PC-3 (cell line): ENCODE measurements at regions not wholly inside any gene's neighbourhood (a gene's known extent, or its start where the extent isn't known, plus 50 kb on each side); places are given as distances from the start of the nearest gene placed in this dataset.

Experiments
- ATAC-seq: fragments of 200-7000 bp; cut with Tn5 transposase; 2 replicates; pipeline ENCODE4 v1.9.1; 2020; ENCODE audit warnings: mild to moderate bottlenecking, moderate library complexity
- BruUV-seq: library from RNA; stranded (reverse); fragments of 400-500 nt; replicated peaks from 2 replicates; lab custom pipeline; 2021; lab: Mats Ljungman, UMichigan
- CTCF ChIA-PET: fragments of 300-600 bp; sonication (Branson Sonifier 250); formaldehyde crosslinking; loops from one replicate; lab custom pipeline; 2022; ENCODE audit warnings: antibody characterized with exemption; lab: Charles Lee
- POLR2A ChIA-PET: fragments of 300-600 bp; sonication (Branson Sonifier 250); formaldehyde crosslinking; loops from one replicate; lab custom pipeline; 2022; ENCODE audit warnings: antibody characterized with exemption; ENCODE audit not compliant: unreplicated experiment; lab: Charles Lee
- DNase-seq: peaks from one replicate; pipeline ENCODE4 v3.0.0-alpha.2; 2015
- H2AFZ ChIP-seq: fragments of 300-600 bp; sonication (generic); 2 replicates; pipeline ENCODE4 v1.6.0; 2016; ENCODE audit warnings: antibody characterized with exemption, low read length
- H3F3A ChIP-seq: fragments of 300-600 bp; sonication (generic); one replicate; pipeline ENCODE4 v1.6.0; 2017; ENCODE audit warnings: antibody characterized with exemption, low read length, control low read depth, mild to moderate bottlenecking; ENCODE audit not compliant: unreplicated experiment
- H3K27ac ChIP-seq: fragments of 300-600 bp; sonication (generic); 2 replicates; pipeline ENCODE4 v1.5.1; 2016; ENCODE audit warnings: mild to moderate bottlenecking, low read length
- H3K27me3 ChIP-seq: fragments of 300-600 bp; sonication (generic); 2 replicates; pipeline ENCODE4 v1.6.1; 2016; ENCODE audit warnings: low read length, mixed read lengths
- H3K36me3 ChIP-seq: fragments of 300-600 bp; sonication (generic); 2 replicates; pipeline ENCODE4 v1.6.1; 2016; ENCODE audit warnings: low read depth, mixed run types, low read length, mixed read lengths
- H3K4me1 ChIP-seq: fragments of 300-600 bp; sonication (generic); 2 replicates; pipeline ENCODE4 v1.5.1; 2016; ENCODE audit warnings: low read length; ENCODE audit not compliant: insufficient read depth
- H3K4me2 ChIP-seq: fragments of 300-600 bp; sonication (generic); 2 replicates; pipeline ENCODE4 v1.6.0; 2016; ENCODE audit warnings: low read length
- H3K4me3 ChIP-seq: fragments of 300-600 bp; sonication (generic); 2 replicates; pipeline ENCODE4 v1.5.1; 2016; ENCODE audit warnings: mild to moderate bottlenecking, low read length, mixed read lengths
- H3K79me2 ChIP-seq: fragments of 300-600 bp; sonication (generic); 2 replicates; pipeline ENCODE4 v1.6.1; 2017; ENCODE audit warnings: low read length, mixed read lengths
- H3K9ac ChIP-seq: fragments of 300-600 bp; sonication (generic); 2 replicates; pipeline ENCODE4 v1.6.0; 2016; ENCODE audit warnings: mild to moderate bottlenecking, low read length
- H3K9me2 ChIP-seq: fragments of 300-600 bp; sonication (generic); replicated peaks from 2 replicates; pipeline ENCODE4 v1.6.1; 2016; ENCODE audit warnings: mixed run types, low read length, mixed read lengths
- H3K9me3 ChIP-seq: fragments of 300-600 bp; sonication (generic); 2 replicates; pipeline ENCODE4 v1.6.1; 2016; ENCODE audit warnings: low read length, mixed read lengths
- H4K20me1 ChIP-seq: fragments of 300-600 bp; sonication (generic); 2 replicates; pipeline ENCODE4 v1.6.1; 2016; ENCODE audit warnings: low read length, mixed read lengths
- EZH2 ChIP-seq: fragments of 300-600 bp; sonication (generic); IDR thresholded peaks from one replicate; pipeline ENCODE4 v1.6.1; 2017; ENCODE audit warnings: antibody characterized with exemption, mild to moderate bottlenecking, low read length; ENCODE audit not compliant: unreplicated experiment
- EZH2phosphoT487 ChIP-seq: fragments of 300-600 bp; sonication (generic); IDR thresholded peaks from 2 replicates; pipeline ENCODE4 v1.6.1; 2018; ENCODE audit warnings: mild to moderate bottlenecking, antibody characterized with exemption, low read length, borderline replicate concordance
- intact Hi-C: fragments of 100-400 bp; cut with micrococcal nuclease; formaldehyde crosslinking; loops from 2 replicates; pipeline ENCODE4 v1.9.0; 2023
- TF ChIP-seq, protein P1 (sequence below): fragments of 300-600 bp; sonication (generic); conservative IDR thresholded peaks from 2 replicates; pipeline ENCODE4 v1.5.1; 2017; ENCODE audit warnings: antibody characterized with exemption, low read depth, mild to moderate bottlenecking, low read length

DNA sequence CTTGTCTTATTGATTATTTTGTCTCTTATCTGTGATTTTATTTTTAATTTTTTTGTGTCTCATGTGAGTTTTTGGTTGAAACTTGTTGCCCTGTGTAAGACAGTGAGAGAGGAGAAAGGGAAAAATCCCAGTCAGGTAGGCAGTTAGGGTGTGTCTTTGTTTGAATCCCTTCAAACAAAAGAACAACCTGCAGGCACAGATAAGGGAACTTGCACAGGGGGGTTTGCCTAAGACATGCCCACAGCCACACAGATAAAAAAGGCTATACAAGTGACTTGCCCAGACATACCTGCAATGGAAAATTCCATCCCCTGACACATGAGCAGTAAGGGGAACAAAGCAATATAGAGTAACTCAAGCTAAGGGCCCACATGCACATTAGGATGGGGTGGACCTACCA lies 127.8 kb upstream of the PLET1 start:
- no peak for TF ChIP-seq EZH2
- no peak for TF ChIP-seq EZH2phosphoT487
- TF ChIP-seq, protein P1, sequence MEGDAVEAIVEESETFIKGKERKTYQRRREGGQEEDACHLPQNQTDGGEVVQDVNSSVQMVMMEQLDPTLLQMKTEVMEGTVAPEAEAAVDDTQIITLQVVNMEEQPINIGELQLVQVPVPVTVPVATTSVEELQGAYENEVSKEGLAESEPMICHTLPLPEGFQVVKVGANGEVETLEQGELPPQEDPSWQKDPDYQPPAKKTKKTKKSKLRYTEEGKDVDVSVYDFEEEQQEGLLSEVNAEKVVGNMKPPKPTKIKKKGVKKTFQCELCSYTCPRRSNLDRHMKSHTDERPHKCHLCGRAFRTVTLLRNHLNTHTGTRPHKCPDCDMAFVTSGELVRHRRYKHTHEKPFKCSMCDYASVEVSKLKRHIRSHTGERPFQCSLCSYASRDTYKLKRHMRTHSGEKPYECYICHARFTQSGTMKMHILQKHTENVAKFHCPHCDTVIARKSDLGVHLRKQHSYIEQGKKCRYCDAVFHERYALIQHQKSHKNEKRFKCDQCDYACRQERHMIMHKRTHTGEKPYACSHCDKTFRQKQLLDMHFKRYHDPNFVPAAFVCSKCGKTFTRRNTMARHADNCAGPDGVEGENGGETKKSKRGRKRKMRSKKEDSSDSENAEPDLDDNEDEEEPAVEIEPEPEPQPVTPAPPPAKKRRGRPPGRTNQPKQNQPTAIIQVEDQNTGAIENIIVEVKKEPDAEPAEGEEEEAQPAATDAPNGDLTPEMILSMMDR, result no peak
- CTCF ChIA-PET, result no interaction called here
- H3K36me3 ChIP-seq, result no peaks in the 10 kb centered on the region
- H3K4me1 ChIP-seq, result no peaks in the 10 kb centered on the region
- no peaks in the 10 kb centered on the region for H3K9me2 ChIP-seq
- no peaks in the 10 kb centered on the region for H3F3A ChIP-seq
- H3K9me3 ChIP-seq, result no peaks in the 10 kb centered on the region
- no peak overlapping the region for H2AFZ ChIP-seq
- peaks cover 31% of the 10 kb centered on the region for H3K27me3 ChIP-seq
- H3K4me3 ChIP-seq, result no peak overlapping the region
- no TSS peak for BruUV-seq
- POLR2A ChIA-PET, result no interaction called here
- intact Hi-C loops, result no loop called here
- H3K27ac ChIP-seq, result no peak overlapping the region
- no peak for ATAC-seq
- H4K20me1 ChIP-seq, result no peaks in the 10 kb centered on the region
- no peak overlapping the region for H3K9ac ChIP-seq
- no peak overlapping the region for H3K4me2 ChIP-seq
- no peaks in the 10 kb centered on the region for H3K79me2 ChIP-seq
- DNase-seq, result no peak

DNA sequence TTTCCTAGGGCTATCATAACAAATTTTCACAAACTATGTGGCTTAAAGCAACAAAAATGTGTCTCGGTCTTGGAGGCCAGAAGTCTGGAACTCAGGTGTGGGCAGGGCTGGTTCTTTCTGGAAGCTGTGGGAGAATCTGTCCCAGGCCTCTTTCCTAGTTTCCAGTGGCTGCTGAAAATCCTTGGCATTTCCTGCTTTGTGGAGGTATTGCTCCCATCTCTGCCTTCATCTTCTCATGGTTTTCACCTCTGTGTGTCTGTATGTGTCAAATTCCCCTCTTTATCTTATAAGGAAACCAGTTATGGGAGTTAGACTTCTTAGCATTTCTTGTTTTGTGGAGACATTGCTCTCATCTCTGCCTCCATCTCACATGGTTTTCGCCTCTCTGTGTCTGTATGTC lies 130.4 kb upstream of the PLET1 start:
- Histone ChIP-seq H3K9me3 (no peaks in the 10 kb centered on the region), H3K27me3 (peaks cover 31% of the 10 kb centered on the region), H3K4me3 (no peak overlapping the region), H3K79me2 (no peaks in the 10 kb centered on the region), H3K9ac (no peak overlapping the region), H3K4me1 (no peaks in the 10 kb centered on the region), H3K4me2 (no peak overlapping the region), H3K36me3 (no peaks in the 10 kb centered on the region), H3K9me2 (no peaks in the 10 kb centered on the region), H4K20me1 (no peaks in the 10 kb centered on the region), H3K27ac (no peak overlapping the region), H3F3A (no peaks in the 10 kb centered on the region), H2AFZ (no peak overlapping the region)
- BruUV-seq, result no TSS peak
- intact Hi-C loops, result no loop called here
- POLR2A ChIA-PET, result no interaction called here
- DNase-seq (no peak), ATAC-seq (no peak)
- CTCF ChIA-PET, result no interaction called here
- TF ChIP-seq, protein P1, result no peak
- TF ChIP-seq EZH2 (no peak), EZH2phosphoT487 (no peak)

DNA sequence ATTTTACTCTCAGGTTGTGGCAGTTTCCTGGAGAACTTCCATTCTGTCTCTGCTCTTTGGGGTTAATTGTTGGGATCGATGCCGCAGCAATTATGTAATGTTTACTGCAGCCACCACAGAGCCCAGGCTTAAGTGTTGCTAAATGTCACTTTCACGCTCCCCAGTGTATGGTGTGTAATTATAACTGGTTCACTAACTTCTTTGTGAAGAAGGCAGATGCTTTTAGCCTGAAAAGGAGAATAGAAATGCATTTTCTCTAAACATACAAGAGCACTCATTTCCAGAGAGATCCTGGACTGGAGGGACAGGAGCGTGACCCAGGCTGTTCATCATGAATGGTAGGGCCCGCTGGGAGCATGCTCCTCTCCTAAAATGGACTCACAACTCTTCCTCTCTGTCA lies 132.2 kb upstream of the PLET1 start:
- DNase-seq (no peak), ATAC-seq (no peak)
- H3K79me2 ChIP-seq, result no peaks in the 10 kb centered on the region
- peaks cover 45% of the 10 kb centered on the region for H3K27me3 ChIP-seq
- no peak overlapping the region for H3K4me2 ChIP-seq
- TF ChIP-seq, protein P1, result no peak
- TF ChIP-seq EZH2phosphoT487 (no peak), EZH2 (no peak)
- intact Hi-C loops, result no loop called here
- CTCF ChIA-PET, result no interaction called here
- POLR2A ChIA-PET, result no interaction called here
- no peaks in the 10 kb centered on the region for H4K20me1 ChIP-seq
- H3K4me1 ChIP-seq, result no peaks in the 10 kb centered on the region
- no peak overlapping the region for H3K4me3 ChIP-seq
- H2AFZ ChIP-seq, result no peak overlapping the region
- H3K9ac ChIP-seq, result no peak overlapping the region
- no peaks in the 10 kb centered on the region for H3K9me3 ChIP-seq
- H3F3A ChIP-seq, result no peaks in the 10 kb centered on the region
- no peaks in the 10 kb centered on the region for H3K36me3 ChIP-seq
- no TSS peak for BruUV-seq
- no peaks in the 10 kb centered on the region for H3K9me2 ChIP-seq
- no peak overlapping the region for H3K27ac ChIP-seq
